Fibroblast of skin of back (primary cell): ENCODE measurements at regions not wholly inside any gene's neighbourhood (a gene's known extent, or its start where the extent isn't known, plus 50 kb on each side); places are given as distances from the start of the nearest gene placed in this dataset.
"Not testable (repeated sequence)": the region's sequence is repeated elsewhere in the genome, so short reads cannot be mapped to it uniquely, and the experiment has no call there.

Experiments used
- DNase-seq: peaks from one replicate; pipeline ENCODE4 v3.0.0-alpha.2; 2013

GRCh38 chr4:156303708-156304107, 350.0 kb upstream of the CTSO start:
- DNase-seq, result no peak

GRCh38 chr4:156298230-156298629, 344.6 kb upstream of the CTSO start:
- DNase-seq, result peak; percentile 94

GRCh38 chr4:156295676-156296195, 342.1 kb upstream of the CTSO start:
- no peak for DNase-seq

GRCh38 chr4:156294577-156294976, 340.9 kb upstream of the CTSO start:
- peak; percentile 92 for DNase-seq

- DNase-seq, result peak; percentile 94
These were observed 340.1 kb upstream of the CTSO start for GRCh38 chr4:156293657-156294297.

- DNase-seq, result peak; percentile 82
These were observed 337.7 kb upstream of the CTSO start for GRCh38 chr4:156291317-156291716.

- peak; percentile 59 for DNase-seq
These were observed 337.1 kb upstream of the CTSO start for GRCh38 chr4:156290811-156291210.

- DNase-seq, result not testable (repeated sequence)
These were observed 336.4 kb upstream of the CTSO start for GRCh38 chr4:156290026-156290425.

GRCh38 chr4:156280686-156281085, 327.0 kb upstream of the CTSO start:
- DNase-seq, result no peak

GRCh38 chr4:156265407-156265806, 311.7 kb upstream of the CTSO start:
- DNase-seq, result no peak

- no peak for DNase-seq
These were observed 307.6 kb upstream of the CTSO start for GRCh38 chr4:156261230-156261629.

GRCh38 chr4:156255230-156256007, 301.8 kb upstream of the CTSO start:
- no peak for DNase-seq

- DNase-seq, result peak; percentile 2
These were observed 298.8 kb upstream of the CTSO start for GRCh38 chr4:156252358-156252921.

- no peak for DNase-seq
These were observed 297.9 kb upstream of the CTSO start for GRCh38 chr4:156251373-156252065.

- DNase-seq, result no peak
These were observed 295.3 kb upstream of the CTSO start for GRCh38 chr4:156248917-156249316.

GRCh38 chr4:156247470-156247869, 293.8 kb upstream of the CTSO start:
- DNase-seq, result no peak

- no peak for DNase-seq
These were observed 289.3 kb upstream of the CTSO start for GRCh38 chr4:156243015-156243414.

GRCh38 chr4:156242390-156242789, 288.7 kb upstream of the CTSO start:
- DNase-seq, result no peak

- no peak for DNase-seq
These were observed 288.2 kb upstream of the CTSO start for GRCh38 chr4:156241896-156242295.

GRCh38 chr4:156238171-156238570, 284.5 kb upstream of the CTSO start:
- DNase-seq, result no peak

GRCh38 chr4:156237231-156237630, 283.6 kb upstream of the CTSO start:
- DNase-seq, result no peak

GRCh38 chr4:156230176-156230575, 276.5 kb upstream of the CTSO start:
- no peak for DNase-seq

- no peak for DNase-seq
These were observed 275.0 kb upstream of the CTSO start for GRCh38 chr4:156228676-156229075.
